ENCODE measurements at regions not wholly inside any gene's neighbourhood (a gene's known extent, or its start where the extent isn't known, plus 50 kb on each side); places are given as distances from the start of the nearest gene placed in this dataset.

DNA sequence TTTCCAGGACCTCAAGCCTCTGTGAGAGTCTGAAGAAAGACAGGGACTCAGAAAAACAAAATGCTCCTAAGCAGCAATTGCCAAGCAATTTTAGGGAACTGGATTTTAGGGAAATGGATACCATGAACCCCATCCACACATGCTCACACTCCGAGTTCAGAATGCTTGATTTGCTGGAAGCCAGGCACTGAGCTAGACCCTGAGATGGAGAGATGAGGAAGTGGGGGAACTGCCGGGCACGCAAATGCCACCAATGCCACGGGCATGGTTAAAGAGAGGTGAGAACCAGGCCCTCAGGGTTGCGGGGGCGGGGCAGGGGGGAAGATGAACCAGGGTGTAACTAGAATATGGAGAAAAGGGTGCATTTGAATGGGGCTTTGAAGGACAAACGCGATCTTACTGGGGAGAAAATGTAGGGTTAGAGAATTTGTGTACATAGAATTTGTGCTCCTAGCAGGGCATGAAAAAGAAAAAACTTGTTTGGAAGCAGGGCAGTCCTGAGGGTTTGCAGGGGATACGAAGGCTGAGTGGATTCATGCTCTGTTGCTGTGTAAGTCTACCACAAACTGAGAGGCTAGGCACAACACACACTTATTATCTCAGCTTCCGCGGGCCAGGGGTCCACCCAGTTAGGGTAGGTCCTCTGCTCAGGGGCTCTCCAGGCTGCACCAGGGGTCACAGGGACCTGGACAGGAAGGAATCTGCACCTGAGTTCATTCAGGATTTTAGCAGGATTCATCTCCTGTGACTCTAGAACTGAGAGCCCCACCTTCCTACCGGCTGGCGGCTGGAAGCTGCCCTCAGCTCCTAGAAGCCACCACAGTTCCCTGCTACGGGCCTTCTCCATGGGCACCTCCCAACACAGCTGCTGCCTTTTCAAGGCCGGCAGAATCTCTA lies 108.0 kb downstream of the SNX5 start:
- H3K27me3 ChIP-seq (ENCODE audit: control insufficient read depth, insufficient read depth, low read length) = no peaks in the 10 kb centered on the region
- no peak for FAIRE-seq
- no peak overlapping the region for H3K4me3 ChIP-seq (ENCODE audit: low read depth, low read length)
- no peak for DNase-seq (ENCODE audit: low read depth)
- no peaks in the 10 kb centered on the region for H3K36me3 ChIP-seq (ENCODE audit: control insufficient read depth, insufficient read depth, low read length)
- TF ChIP-seq, protein P1, sequence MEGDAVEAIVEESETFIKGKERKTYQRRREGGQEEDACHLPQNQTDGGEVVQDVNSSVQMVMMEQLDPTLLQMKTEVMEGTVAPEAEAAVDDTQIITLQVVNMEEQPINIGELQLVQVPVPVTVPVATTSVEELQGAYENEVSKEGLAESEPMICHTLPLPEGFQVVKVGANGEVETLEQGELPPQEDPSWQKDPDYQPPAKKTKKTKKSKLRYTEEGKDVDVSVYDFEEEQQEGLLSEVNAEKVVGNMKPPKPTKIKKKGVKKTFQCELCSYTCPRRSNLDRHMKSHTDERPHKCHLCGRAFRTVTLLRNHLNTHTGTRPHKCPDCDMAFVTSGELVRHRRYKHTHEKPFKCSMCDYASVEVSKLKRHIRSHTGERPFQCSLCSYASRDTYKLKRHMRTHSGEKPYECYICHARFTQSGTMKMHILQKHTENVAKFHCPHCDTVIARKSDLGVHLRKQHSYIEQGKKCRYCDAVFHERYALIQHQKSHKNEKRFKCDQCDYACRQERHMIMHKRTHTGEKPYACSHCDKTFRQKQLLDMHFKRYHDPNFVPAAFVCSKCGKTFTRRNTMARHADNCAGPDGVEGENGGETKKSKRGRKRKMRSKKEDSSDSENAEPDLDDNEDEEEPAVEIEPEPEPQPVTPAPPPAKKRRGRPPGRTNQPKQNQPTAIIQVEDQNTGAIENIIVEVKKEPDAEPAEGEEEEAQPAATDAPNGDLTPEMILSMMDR (IDR thresholded peaks at IDR 0.05; ENCODE audit: insufficient read depth, low read length, severe bottlenecking) = no peak

GRCh38 chr20:17859616-17860232 lies 108.9 kb downstream of the SNX5 start:
- H3K36me3 ChIP-seq (ENCODE audit: control insufficient read depth, insufficient read depth, low read length) = no peaks in the 10 kb centered on the region
- no peak for DNase-seq (ENCODE audit: low read depth)
- TF ChIP-seq, protein P1 (IDR thresholded peaks at IDR 0.05; ENCODE audit: insufficient read depth, low read length, severe bottlenecking) = no peak
- no peaks in the 10 kb centered on the region for H3K27me3 ChIP-seq (ENCODE audit: control insufficient read depth, insufficient read depth, low read length)
- FAIRE-seq = no peak
- H3K4me3 ChIP-seq (ENCODE audit: low read depth, low read length) = no peak overlapping the region

GRCh38 chr20:17859002-17859615 lies 109.5 kb downstream of the SNX5 start:
- TF ChIP-seq, protein P1 (IDR thresholded peaks at IDR 0.05; ENCODE audit: insufficient read depth, low read length, severe bottlenecking) = no peak
- no peak for DNase-seq (ENCODE audit: low read depth)
- FAIRE-seq = no peak
- Histone ChIP-seq H3K36me3 (ENCODE audit: control insufficient read depth, insufficient read depth, low read length) (no peaks in the 10 kb centered on the region), H3K27me3 (ENCODE audit: control insufficient read depth, insufficient read depth, low read length) (no peaks in the 10 kb centered on the region), H3K4me3 (ENCODE audit: low read depth, low read length) (no peak overlapping the region)

DNA sequence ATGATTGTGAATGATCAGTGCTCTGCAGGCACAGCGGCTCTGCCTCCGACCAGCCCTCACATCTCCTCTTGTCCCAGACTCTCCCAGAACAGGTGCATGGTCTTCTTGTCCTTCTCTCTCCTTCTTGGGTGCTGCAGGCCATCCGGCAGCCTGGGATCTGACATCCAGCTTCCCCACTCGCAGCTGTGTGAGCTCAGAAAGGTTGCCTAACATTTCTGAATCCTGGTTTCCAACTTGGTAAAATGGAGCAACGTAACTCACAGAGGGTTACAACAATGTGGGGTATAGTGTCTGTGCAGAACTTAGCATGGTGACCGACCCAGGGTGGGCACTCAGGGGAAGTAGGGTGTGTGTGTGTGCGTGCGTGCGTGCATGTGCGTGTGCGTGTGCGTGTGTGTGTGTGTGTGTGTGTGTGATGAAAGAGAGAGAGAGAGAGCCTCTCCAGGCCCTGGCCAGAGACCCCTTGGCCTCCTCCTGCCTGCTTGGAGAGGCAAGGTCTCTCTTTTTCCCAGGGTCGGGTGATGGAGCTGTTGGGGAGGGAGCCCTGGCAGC lies 110.1 kb downstream of the SNX5 start:
- H3K27me3 ChIP-seq (ENCODE audit: control insufficient read depth, insufficient read depth, low read length) = no peaks in the 10 kb centered on the region
- FAIRE-seq (no peak), DNase-seq (ENCODE audit: low read depth) (no peak)
- H3K36me3 ChIP-seq (ENCODE audit: control insufficient read depth, insufficient read depth, low read length) = no peaks in the 10 kb centered on the region
- H3K4me3 ChIP-seq (ENCODE audit: low read depth, low read length) = no peak overlapping the region
- TF ChIP-seq, protein P1 (IDR thresholded peaks at IDR 0.05; ENCODE audit: insufficient read depth, low read length, severe bottlenecking) = no peak

GRCh38 chr20:17857639-17858449 lies 110.8 kb downstream of the SNX5 start:
- no peak for FAIRE-seq
- TF ChIP-seq, protein P1 (IDR thresholded peaks at IDR 0.05; ENCODE audit: insufficient read depth, low read length, severe bottlenecking) = no peak
- H3K4me3 ChIP-seq (ENCODE audit: low read depth, low read length) = no peak overlapping the region
- no peaks in the 10 kb centered on the region for H3K36me3 ChIP-seq (ENCODE audit: control insufficient read depth, insufficient read depth, low read length)
- peak; percentile 81 for DNase-seq (ENCODE audit: low read depth)
- H3K27me3 ChIP-seq (ENCODE audit: control insufficient read depth, insufficient read depth, low read length) = no peaks in the 10 kb centered on the region

All from bronchial epithelial cell (primary cell).